ENCODE measurements at regions not wholly inside any gene's neighbourhood (a gene's known extent, or its start where the extent isn't known, plus 50 kb on each side); places are given as distances from the start of the nearest gene placed in this dataset.

- H3K27ac ChIP-seq (ENCODE audit: low read length), result no peak overlapping the region
- no peaks in the 10 kb centered on the region for H3K27me3 ChIP-seq (replicated peaks; ENCODE audit: insufficient read depth, low read length)
- no peaks in the 10 kb centered on the region for H3K9me3 ChIP-seq (replicated peaks; ENCODE audit: insufficient read depth, low read length)
- no peak overlapping the region for H3K9ac ChIP-seq (ENCODE audit: low read length)
- no peaks in the 10 kb centered on the region for H3K9me2 ChIP-seq (replicated peaks; ENCODE audit: insufficient read depth, low read length)
- H2AFZ ChIP-seq (ENCODE audit: low read length), result no peak overlapping the region
- no peaks in the 10 kb centered on the region for H3K79me2 ChIP-seq (ENCODE audit: low read length)
- no peaks in the 10 kb centered on the region for H3K4me1 ChIP-seq (ENCODE audit: low read length)
- H4K20me1 ChIP-seq (ENCODE audit: insufficient read depth, low read length), result no peaks in the 10 kb centered on the region
- no peak overlapping the region for H3K4me2 ChIP-seq (ENCODE audit: low read depth, low read length)
- DNase-seq, result no peak
- H3K4me3 ChIP-seq (ENCODE audit: low read length), result no peak overlapping the region
- H3K36me3 ChIP-seq (replicated peaks; ENCODE audit: insufficient read depth, low read length), result no peaks in the 10 kb centered on the region
- no peaks in the 10 kb centered on the region for H3F3A ChIP-seq (ENCODE audit: insufficient read depth, low read length)
- TF ChIP-seq CTCF (IDR thresholded peaks at IDR 0.05; ENCODE audit: low read length) (no peak), EZH2phosphoT487 (IDR thresholded peaks at IDR 0.05; ENCODE audit: low read length) (no peak), EZH2 (optimal IDR thresholded peaks at IDR 0.05; ENCODE audit: low read depth, low read length) (no peak)
These were observed 201.3 kb downstream of the REEP3 start for GRCh38 chr10:63722537-63722936.

- H3K4me3 ChIP-seq (ENCODE audit: low read length), result no peak overlapping the region
- no peaks in the 10 kb centered on the region for H3K4me1 ChIP-seq (ENCODE audit: low read length)
- H3K9ac ChIP-seq (ENCODE audit: low read length), result no peak overlapping the region
- no peak overlapping the region for H3K27ac ChIP-seq (ENCODE audit: low read length)
- no peaks in the 10 kb centered on the region for H3K36me3 ChIP-seq (replicated peaks; ENCODE audit: insufficient read depth, low read length)
- no peaks in the 10 kb centered on the region for H3K27me3 ChIP-seq (replicated peaks; ENCODE audit: insufficient read depth, low read length)
- no peaks in the 10 kb centered on the region for H3F3A ChIP-seq (ENCODE audit: insufficient read depth, low read length)
- no peak overlapping the region for H3K4me2 ChIP-seq (ENCODE audit: low read depth, low read length)
- H3K79me2 ChIP-seq (ENCODE audit: low read length), result no peaks in the 10 kb centered on the region
- no peak for DNase-seq
- H2AFZ ChIP-seq (ENCODE audit: low read length), result no peak overlapping the region
- H3K9me2 ChIP-seq (replicated peaks; ENCODE audit: insufficient read depth, low read length), result no peaks in the 10 kb centered on the region
- H3K9me3 ChIP-seq (replicated peaks; ENCODE audit: insufficient read depth, low read length), result no peaks in the 10 kb centered on the region
- TF ChIP-seq EZH2 (optimal IDR thresholded peaks at IDR 0.05; ENCODE audit: low read depth, low read length), result no peak
- no peak for TF ChIP-seq EZH2phosphoT487 (IDR thresholded peaks at IDR 0.05; ENCODE audit: low read length)
- TF ChIP-seq CTCF (IDR thresholded peaks at IDR 0.05; ENCODE audit: low read length), result no peak
- H4K20me1 ChIP-seq (ENCODE audit: insufficient read depth, low read length), result no peaks in the 10 kb centered on the region
These were observed 202.1 kb downstream of the REEP3 start for GRCh38 chr10:63723320-63723719.

- Histone ChIP-seq H3K4me1 (ENCODE audit: low read length) (no peaks in the 10 kb centered on the region), H3K27me3 (replicated peaks; ENCODE audit: insufficient read depth, low read length) (no peaks in the 10 kb centered on the region), H3K79me2 (ENCODE audit: low read length) (no peaks in the 10 kb centered on the region), H3K36me3 (replicated peaks; ENCODE audit: insufficient read depth, low read length) (no peaks in the 10 kb centered on the region), H3K4me3 (ENCODE audit: low read length) (no peak overlapping the region), H3K27ac (ENCODE audit: low read length) (no peak overlapping the region), H3K9me2 (replicated peaks; ENCODE audit: insufficient read depth, low read length) (no peaks in the 10 kb centered on the region), H3K4me2 (ENCODE audit: low read depth, low read length) (no peak overlapping the region), H2AFZ (ENCODE audit: low read length) (no peak overlapping the region), H3K9me3 (replicated peaks; ENCODE audit: insufficient read depth, low read length) (no peaks in the 10 kb centered on the region), H3F3A (ENCODE audit: insufficient read depth, low read length) (no peaks in the 10 kb centered on the region), H4K20me1 (ENCODE audit: insufficient read depth, low read length) (no peaks in the 10 kb centered on the region), H3K9ac (ENCODE audit: low read length) (no peak overlapping the region)
- no peak for DNase-seq
- TF ChIP-seq EZH2 (optimal IDR thresholded peaks at IDR 0.05; ENCODE audit: low read depth, low read length) (no peak), CTCF (IDR thresholded peaks at IDR 0.05; ENCODE audit: low read length) (no peak), EZH2phosphoT487 (IDR thresholded peaks at IDR 0.05; ENCODE audit: low read length) (no peak)
These were observed 202.5 kb downstream of the REEP3 start for GRCh38 chr10:63723741-63724140.

Data from MM.1S (cell line).